ENCODE measurements at regions not wholly inside any gene's neighbourhood (a gene's known extent, or its start where the extent isn't known, plus 50 kb on each side); places are given as distances from the start of the nearest gene placed in this dataset.

DNA sequence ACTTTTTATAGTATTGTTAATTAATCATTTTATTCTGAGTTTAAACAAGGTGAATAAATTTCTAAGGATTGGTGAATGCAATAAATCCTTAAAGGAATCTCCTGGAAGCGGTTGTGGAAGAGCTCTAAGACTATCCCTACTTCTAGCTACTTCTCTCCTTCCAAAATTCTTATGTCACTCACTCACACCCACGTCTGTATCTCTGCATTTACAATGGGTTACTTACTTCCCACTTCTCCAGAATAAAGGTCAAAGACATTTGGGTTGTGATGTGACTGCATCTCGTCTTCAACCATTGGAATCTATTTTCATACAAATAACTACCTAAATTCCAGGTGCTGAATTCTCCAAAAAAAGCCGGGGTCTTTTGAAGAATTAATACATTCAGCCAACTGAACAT, 234.2 kb upstream of the MDFIC2 start:
- H3K4me3 ChIP-seq (ENCODE audit: low read depth, low read length): no peak overlapping the region

GRCh38 chr3:70543493-70543892, 231.1 kb upstream of the MDFIC2 start:
- no peak overlapping the region for H3K4me3 ChIP-seq (ENCODE audit: low read depth, low read length)
- TF ChIP-seq, protein P1, sequence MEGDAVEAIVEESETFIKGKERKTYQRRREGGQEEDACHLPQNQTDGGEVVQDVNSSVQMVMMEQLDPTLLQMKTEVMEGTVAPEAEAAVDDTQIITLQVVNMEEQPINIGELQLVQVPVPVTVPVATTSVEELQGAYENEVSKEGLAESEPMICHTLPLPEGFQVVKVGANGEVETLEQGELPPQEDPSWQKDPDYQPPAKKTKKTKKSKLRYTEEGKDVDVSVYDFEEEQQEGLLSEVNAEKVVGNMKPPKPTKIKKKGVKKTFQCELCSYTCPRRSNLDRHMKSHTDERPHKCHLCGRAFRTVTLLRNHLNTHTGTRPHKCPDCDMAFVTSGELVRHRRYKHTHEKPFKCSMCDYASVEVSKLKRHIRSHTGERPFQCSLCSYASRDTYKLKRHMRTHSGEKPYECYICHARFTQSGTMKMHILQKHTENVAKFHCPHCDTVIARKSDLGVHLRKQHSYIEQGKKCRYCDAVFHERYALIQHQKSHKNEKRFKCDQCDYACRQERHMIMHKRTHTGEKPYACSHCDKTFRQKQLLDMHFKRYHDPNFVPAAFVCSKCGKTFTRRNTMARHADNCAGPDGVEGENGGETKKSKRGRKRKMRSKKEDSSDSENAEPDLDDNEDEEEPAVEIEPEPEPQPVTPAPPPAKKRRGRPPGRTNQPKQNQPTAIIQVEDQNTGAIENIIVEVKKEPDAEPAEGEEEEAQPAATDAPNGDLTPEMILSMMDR (IDR thresholded peaks at IDR 0.05; ENCODE audit: low read depth, low read length): no peak

More for the DNA sequence above, 234.2 kb upstream of the MDFIC2 start:
- TF ChIP-seq, protein P1 (IDR thresholded peaks at IDR 0.05; ENCODE audit: low read depth, low read length): no peak

DNA sequence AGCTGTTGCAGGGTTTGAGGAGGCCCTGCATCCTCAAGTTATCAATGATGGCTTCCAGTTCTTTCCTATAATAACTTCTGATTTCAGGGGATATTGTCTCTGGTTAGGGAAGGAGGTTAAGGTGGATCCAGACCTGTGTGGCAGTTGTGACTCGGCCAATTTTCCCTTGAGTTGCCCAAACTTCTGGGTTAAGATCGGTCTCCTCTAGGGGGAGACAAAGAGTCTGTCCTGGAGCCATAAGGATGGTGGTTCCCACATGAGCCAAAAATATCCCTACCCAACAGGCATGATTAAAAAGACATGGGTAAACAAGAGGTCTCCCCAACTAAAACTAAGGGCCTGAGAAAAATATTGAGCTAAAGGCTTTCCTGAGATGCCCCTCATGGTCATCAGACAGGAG, 227.5 kb upstream of the MDFIC2 start:
- H3K4me3 ChIP-seq (ENCODE audit: low read depth, low read length): no peak overlapping the region
- TF ChIP-seq, protein P1 (IDR thresholded peaks at IDR 0.05; ENCODE audit: low read depth, low read length): no peak

DNA sequence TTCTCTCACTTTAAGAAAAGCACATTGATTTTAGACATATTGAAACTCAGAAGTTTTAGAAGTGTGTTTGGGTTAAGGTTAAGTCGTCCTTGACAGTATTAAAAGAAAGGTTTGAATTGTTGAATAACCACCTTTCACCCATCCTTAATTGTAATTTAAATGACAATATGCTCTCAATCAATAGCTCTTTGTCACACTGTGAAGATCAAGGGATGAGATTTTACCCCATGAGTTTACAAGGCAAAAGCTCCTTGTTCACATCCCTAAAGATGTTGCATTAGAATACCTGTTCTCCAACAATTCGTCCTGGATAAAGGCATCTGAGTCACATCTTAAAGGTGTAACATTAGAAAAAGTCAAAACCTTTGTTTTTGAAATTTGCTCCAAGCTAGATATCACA, 220.4 kb upstream of the MDFIC2 start:
- TF ChIP-seq, protein P1 (IDR thresholded peaks at IDR 0.05; ENCODE audit: low read depth, low read length): no peak

DNA sequence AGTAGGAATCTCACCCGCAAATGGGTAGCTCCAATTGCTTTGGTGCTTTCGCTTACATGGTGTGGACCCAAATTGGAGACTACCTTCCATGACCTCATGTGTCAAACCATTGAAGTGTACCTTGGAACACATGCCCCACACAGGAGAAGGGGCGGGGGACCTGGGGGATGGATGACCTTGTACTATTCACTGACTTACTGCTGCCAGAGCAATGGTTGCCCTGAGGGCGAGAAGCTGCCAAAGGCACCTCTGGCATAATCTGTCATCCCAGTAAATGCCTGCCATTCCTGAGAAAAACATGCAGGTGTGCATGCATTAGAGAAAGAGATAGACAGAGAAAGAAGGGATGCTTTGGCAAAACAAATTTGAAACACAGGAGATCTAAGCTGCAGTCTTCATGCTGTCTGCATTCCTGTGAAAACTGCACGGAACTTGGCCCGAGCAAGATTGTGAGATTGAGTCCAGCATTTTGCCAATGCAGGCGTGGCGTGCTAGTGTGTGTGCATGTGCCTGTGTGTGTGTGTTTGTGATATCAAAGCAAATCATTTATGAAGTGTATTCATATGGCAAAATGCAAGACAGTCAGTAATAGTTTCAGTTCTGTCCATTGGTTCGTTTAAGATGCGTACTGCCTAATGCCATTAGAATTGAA, 219.5 kb upstream of the MDFIC2 start:
- TF ChIP-seq, protein P1 (IDR thresholded peaks at IDR 0.05; ENCODE audit: low read depth, low read length): no peak

More for the DNA sequence above, 220.4 kb upstream of the MDFIC2 start:
- H3K4me3 ChIP-seq (ENCODE audit: low read depth, low read length): no peak overlapping the region

DNA sequence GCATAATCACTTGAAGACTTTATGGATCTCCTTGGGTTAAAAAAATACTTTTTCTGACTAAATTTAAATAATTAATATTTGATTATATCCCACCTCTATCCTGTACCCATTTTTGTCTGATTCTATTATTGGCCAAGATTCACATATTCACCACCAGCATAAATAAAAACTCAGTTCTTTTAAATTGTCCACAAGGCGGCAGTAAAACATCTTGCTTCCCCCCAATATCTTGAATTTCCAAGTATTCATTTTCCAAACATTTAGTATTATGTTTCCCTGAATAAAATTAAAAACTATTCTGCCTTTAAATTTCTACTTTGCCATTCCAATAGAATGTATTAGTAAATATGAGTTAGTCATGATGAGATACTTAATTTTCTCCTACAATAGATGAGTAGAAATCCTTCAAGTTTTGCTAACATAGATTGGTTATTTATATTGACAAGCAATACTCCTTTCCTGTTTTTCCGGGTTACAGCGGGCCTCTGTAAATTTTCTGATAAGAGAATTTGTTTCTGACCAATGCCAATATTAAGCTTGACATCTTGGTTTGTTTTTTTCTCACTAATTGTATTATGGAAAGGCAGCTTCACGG, 218.7 kb upstream of the MDFIC2 start:
- no peak overlapping the region for H3K4me3 ChIP-seq (ENCODE audit: low read depth, low read length)
- TF ChIP-seq, protein P1 (IDR thresholded peaks at IDR 0.05; ENCODE audit: low read depth, low read length): peak; percentile 25; the same call in 1 of the 2 replicates

More for the DNA sequence above, 219.5 kb upstream of the MDFIC2 start:
- H3K4me3 ChIP-seq (ENCODE audit: low read depth, low read length): no peak overlapping the region

GRCh38 chr3:70530626-70531025, 218.2 kb upstream of the MDFIC2 start:
- no peak overlapping the region for H3K4me3 ChIP-seq (ENCODE audit: low read depth, low read length)
- TF ChIP-seq, protein P1 (IDR thresholded peaks at IDR 0.05; ENCODE audit: low read depth, low read length): no peak

Measured in WI38 (cell line).